ENCODE measurements at regions not wholly inside any gene's neighbourhood (a gene's known extent, or its start where the extent isn't known, plus 50 kb on each side); places are given as distances from the start of the nearest gene placed in this dataset.

DNA sequence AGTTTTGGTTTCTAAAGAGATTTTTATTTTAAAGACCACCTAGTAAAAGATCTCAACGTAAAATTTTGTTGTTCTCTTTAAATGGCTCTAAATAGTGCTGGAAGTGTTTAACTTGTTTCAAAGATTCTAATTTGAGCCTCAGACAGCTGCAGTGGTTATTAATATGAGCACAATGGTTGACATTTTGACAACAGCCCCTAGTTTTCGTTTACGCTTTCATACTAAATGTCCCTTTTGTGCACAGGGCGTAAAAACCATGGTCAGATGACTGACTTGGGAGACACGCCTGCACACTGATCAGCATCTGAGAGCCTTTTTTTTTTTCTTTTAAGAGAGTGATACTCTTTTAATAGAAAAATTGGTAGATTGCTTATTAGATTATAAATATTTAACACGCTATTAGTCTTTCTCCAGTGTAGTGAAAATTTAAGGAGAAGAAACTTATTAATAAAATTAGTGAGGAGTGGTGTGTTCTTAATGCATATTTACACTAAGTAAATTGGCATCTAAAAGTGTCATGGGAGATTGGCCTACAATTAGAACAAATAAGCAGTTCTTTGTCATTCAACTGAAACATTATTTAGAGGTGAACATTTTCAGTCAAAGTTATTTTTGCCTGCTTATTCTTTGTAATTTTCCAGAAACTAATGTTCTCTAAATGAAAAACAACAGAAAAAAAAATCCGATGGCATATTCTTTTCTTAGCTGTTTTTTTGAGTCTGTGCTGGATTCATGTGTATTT is 182.8 kb upstream of the PHYHIPL start:
- intact Hi-C loops (cut with DNase I), result no loop called here
- Histone ChIP-seq H3K4me3 (no peak overlapping the region), H3K27ac (no peak overlapping the region), H3K27me3 (no peaks in the 10 kb centered on the region), H3K4me1 (peaks cover 6% of the 10 kb centered on the region), H3K36me3 (no peaks in the 10 kb centered on the region), H3K9me3 (no peaks in the 10 kb centered on the region)
- TF ChIP-seq, protein P1, sequence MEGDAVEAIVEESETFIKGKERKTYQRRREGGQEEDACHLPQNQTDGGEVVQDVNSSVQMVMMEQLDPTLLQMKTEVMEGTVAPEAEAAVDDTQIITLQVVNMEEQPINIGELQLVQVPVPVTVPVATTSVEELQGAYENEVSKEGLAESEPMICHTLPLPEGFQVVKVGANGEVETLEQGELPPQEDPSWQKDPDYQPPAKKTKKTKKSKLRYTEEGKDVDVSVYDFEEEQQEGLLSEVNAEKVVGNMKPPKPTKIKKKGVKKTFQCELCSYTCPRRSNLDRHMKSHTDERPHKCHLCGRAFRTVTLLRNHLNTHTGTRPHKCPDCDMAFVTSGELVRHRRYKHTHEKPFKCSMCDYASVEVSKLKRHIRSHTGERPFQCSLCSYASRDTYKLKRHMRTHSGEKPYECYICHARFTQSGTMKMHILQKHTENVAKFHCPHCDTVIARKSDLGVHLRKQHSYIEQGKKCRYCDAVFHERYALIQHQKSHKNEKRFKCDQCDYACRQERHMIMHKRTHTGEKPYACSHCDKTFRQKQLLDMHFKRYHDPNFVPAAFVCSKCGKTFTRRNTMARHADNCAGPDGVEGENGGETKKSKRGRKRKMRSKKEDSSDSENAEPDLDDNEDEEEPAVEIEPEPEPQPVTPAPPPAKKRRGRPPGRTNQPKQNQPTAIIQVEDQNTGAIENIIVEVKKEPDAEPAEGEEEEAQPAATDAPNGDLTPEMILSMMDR (IDR thresholded peaks at IDR 0.05), result no peak
- TF ChIP-seq POLR2AphosphoS5 (IDR thresholded peaks at IDR 0.05; ENCODE audit: insufficient read depth in 1 of 2, low read depth in 1 of 2) (no peak), POLR2A (IDR thresholded peaks at IDR 0.05) (no peak)
- DNase-seq (ENCODE audit: extremely low spot score in 2 of 2), result no peak

- Histone ChIP-seq H3K4me3 (no peak overlapping the region), H3K27me3 (no peaks in the 10 kb centered on the region), H3K36me3 (no peaks in the 10 kb centered on the region), H3K27ac (no peak overlapping the region), H3K4me1 (peaks cover 7% of the 10 kb centered on the region), H3K9me3 (no peaks in the 10 kb centered on the region)
- DNase-seq (ENCODE audit: extremely low spot score in 2 of 2), result no peak
- intact Hi-C loops (cut with DNase I), result no loop called here
- TF ChIP-seq POLR2AphosphoS5 (IDR thresholded peaks at IDR 0.05; ENCODE audit: insufficient read depth in 1 of 2, low read depth in 1 of 2) (no peak), POLR2A (IDR thresholded peaks at IDR 0.05) (no peak)
- TF ChIP-seq, protein P1 (IDR thresholded peaks at IDR 0.05), result no peak
Observed at GRCh38 chr10:58994226-58995057, 182.0 kb upstream of the PHYHIPL start.

DNA sequence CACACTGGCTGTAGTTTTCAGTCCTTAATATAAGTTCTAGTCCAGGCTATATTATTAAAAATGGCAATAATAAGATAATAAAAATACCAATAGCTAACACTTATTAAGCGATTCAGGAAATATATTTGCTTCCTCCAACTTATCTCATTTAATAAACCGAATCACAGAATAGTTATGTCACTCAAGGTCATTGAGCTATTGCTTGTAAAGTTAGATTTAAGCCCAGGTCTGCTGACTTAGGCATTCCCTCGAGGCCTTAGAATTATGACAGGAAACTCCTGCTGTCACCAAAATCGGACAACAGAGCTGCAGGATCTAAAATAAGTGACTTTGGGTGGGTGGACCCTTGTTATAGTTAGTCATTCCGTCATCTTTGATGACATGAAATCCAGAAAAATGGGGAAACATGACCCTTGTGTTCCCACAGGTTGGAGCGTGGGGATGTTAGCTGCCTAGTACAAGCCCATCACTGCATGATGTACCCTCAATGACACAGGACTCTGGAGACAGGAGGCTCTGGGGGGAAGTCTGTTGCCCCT is 181.3 kb upstream of the PHYHIPL start:
- DNase-seq (ENCODE audit: extremely low spot score in 2 of 2), result no peak
- Histone ChIP-seq H3K27ac (no peak overlapping the region), H3K4me3 (no peak overlapping the region), H3K4me1 (peaks cover 14% of the 10 kb centered on the region), H3K27me3 (no peaks in the 10 kb centered on the region), H3K36me3 (no peaks in the 10 kb centered on the region), H3K9me3 (no peaks in the 10 kb centered on the region)
- TF ChIP-seq, protein P1 (IDR thresholded peaks at IDR 0.05), result no peak
- TF ChIP-seq POLR2AphosphoS5 (IDR thresholded peaks at IDR 0.05; ENCODE audit: insufficient read depth in 1 of 2, low read depth in 1 of 2) (no peak), POLR2A (IDR thresholded peaks at IDR 0.05) (no peak)
- intact Hi-C loops (cut with DNase I), result no loop called here

GRCh38 chr10:58996063-58996462 is 180.4 kb upstream of the PHYHIPL start:
- Histone ChIP-seq H3K9me3 (no peaks in the 10 kb centered on the region), H3K4me3 (no peak overlapping the region), H3K36me3 (no peaks in the 10 kb centered on the region), H3K27ac (no peak overlapping the region), H3K27me3 (no peaks in the 10 kb centered on the region), H3K4me1 (peaks cover 20% of the 10 kb centered on the region)
- TF ChIP-seq POLR2A (IDR thresholded peaks at IDR 0.05) (no peak), POLR2AphosphoS5 (IDR thresholded peaks at IDR 0.05; ENCODE audit: insufficient read depth in 1 of 2, low read depth in 1 of 2) (no peak)
- TF ChIP-seq, protein P1 (IDR thresholded peaks at IDR 0.05), result no peak
- no peak for DNase-seq (ENCODE audit: extremely low spot score in 2 of 2)
- intact Hi-C loops (cut with DNase I), result no loop called here
